ENCODE measurements at regions not wholly inside any gene's neighbourhood (a gene's known extent, or its start where the extent isn't known, plus 50 kb on each side); places are given as distances from the start of the nearest gene placed in this dataset.

DNA sequence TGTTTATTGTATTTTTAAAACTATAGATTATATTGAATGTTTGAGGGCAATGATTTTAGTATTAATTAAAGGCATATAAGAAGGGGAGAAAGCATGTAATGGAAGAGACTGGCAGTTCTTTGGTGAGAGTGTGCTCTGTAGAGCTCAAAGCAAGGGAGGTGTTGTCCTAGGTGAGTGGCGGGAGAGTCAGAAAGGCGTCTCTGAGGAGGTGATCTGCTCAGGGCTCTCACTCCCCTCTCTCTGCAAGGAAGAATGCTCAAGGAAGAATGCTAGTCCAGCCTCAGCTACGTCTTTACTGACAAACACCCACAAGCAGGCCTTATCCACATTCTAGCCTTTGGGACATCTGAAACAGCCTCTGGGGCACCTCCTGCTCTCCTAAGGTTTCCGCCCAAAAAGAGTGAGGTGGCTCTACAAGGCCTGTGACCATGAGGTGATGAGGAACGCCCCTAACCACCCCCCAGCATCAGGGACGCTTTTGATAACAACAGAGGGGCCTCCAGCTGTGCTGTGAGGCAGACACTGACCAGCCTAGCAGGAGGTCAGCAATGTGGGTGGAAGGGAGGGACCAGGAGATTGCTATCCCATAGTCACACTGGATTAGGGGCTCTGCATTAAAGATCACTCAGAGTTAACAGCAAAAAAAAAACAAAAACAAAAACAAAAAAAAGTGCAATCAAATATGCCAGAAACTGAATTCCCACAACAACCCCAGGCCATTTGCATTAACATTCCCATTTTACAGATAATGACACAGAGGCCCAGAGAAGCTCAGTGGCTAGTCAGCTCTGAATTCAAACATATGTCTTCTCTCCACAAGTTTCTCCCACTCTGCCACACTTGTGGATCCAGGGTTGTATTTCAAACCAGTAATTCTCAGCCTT lies 202.2 kb upstream of the CTNNB1 start:
- Histone ChIP-seq H3K36me3 (ENCODE audit: control insufficient read depth, insufficient read depth, low read length) (no peaks in the 10 kb centered on the region), H3K9me3 (ENCODE audit: control insufficient read depth, low read length) (no peaks in the 10 kb centered on the region), H3K9ac (ENCODE audit: low read length) (no peak overlapping the region), H3K4me3 (ENCODE audit: low read length) (no peak overlapping the region), H3K27me3 (ENCODE audit: control insufficient read depth, insufficient read depth, low read length) (no peaks in the 10 kb centered on the region), H3K4me1 (ENCODE audit: control insufficient read depth, insufficient read depth, low read length) (no peaks in the 10 kb centered on the region)

DNA sequence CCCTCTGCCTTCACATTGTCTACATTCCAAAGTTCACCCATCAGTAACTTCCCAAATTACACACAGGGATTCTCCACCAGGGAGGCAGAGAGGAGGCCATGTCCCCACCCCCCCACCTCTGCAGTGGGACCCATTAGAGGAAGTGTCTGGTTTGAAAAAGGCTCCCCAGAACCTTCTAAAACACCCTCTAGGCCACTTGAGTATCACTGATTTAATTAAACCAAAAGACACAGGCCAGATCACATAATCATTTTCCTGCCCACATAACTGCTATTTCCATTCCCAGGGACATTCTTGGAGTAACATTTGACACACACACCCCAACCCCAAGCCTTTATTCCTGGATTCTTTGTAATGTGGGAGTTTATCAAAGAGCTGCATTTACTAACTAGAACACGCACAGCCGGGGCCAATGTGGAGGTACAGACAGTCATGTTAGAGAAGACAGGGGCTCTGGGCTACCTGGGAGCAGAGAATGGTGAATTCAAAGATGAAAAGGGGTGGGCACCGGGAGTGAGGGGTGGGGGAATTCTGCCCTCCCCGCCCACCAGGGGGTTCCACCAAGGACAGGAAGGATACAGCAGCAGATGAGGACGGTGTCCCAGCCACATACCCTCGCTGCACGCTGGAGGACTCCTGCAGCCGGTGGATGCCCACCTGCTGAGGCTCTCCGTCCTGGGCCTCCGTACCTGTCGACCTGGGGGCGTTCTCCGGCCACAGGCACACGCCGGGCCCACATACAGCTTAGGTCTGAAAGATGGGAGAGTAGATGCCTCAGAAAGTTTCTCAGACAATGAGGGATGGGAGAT lies 201.4 kb upstream of the CTNNB1 start:
- Histone ChIP-seq H3K27me3 (ENCODE audit: control insufficient read depth, insufficient read depth, low read length) (no peaks in the 10 kb centered on the region), H3K4me1 (ENCODE audit: control insufficient read depth, insufficient read depth, low read length) (no peaks in the 10 kb centered on the region), H3K4me3 (ENCODE audit: low read length) (no peak overlapping the region), H3K9me3 (ENCODE audit: control insufficient read depth, low read length) (no peaks in the 10 kb centered on the region), H3K9ac (ENCODE audit: low read length) (no peak overlapping the region), H3K36me3 (ENCODE audit: control insufficient read depth, insufficient read depth, low read length) (no peaks in the 10 kb centered on the region)

DNA sequence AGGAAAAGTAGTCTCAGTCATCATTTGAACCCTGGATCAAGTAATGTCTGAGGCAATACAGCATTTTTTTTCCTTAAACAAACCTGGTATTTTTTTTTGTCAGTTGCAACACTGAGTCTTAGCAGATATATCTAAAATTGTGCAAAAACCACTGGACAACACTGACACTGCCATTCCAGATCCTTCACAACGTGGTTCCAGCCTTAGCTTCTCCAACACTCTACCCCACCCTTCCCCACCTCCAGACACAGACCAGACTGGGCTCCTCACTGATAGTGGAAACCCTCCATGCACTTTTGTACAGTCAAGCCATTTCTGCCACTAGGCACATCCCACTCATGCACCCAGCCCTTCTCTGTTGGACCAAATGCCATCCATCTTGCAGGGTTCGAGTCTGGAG lies 199.6 kb upstream of the CTNNB1 start:
- Histone ChIP-seq H3K9ac (ENCODE audit: low read length) (no peak overlapping the region), H3K36me3 (ENCODE audit: control insufficient read depth, insufficient read depth, low read length) (no peaks in the 10 kb centered on the region), H3K9me3 (ENCODE audit: control insufficient read depth, low read length) (no peaks in the 10 kb centered on the region), H3K4me1 (ENCODE audit: control insufficient read depth, insufficient read depth, low read length) (no peaks in the 10 kb centered on the region), H3K27me3 (ENCODE audit: control insufficient read depth, insufficient read depth, low read length) (no peaks in the 10 kb centered on the region), H3K4me3 (ENCODE audit: low read length) (no peak overlapping the region)

DNA sequence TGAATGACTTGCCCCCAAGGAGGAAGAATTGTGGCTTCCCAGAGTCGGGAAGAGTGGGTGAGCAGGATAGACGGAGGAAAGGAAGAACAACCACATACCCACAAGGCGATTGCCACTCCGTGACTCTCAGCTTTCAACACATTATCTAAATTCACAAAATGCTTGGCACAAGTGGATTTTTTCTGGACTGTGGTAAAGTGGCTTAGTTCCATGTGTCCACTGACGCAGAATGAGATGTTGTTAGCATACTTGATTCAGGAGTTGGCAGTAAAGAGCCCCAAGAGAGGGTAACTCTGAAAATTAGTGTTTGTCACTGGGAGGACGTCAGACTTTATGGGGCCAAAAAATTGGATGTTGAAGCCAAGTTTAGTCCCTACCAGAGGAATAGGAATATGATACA lies 198.8 kb upstream of the CTNNB1 start:
- H3K4me1 ChIP-seq (ENCODE audit: control insufficient read depth, insufficient read depth, low read length), result no peaks in the 10 kb centered on the region

DNA sequence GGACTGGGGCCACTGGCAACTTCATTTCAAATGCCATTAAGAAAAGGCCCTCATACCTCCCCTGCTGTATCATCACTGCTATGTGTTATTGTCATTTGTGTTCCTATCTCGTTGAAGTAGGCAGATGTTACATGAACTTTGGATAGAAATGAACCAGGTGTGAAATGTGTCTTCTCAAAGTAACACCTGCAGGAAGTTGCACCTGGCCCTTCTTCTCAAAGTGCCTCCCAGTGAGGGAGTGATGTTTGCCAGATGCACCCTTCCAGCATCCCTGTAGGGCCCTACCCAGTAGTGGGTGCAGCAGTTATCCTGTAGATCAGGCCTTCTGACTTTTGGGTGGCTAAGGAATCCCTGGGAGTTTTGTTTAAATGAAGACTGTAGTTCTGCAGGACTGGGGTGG lies 197.7 kb upstream of the CTNNB1 start:
- Histone ChIP-seq H3K9ac (ENCODE audit: low read length) (no peak overlapping the region), H3K4me1 (ENCODE audit: control insufficient read depth, insufficient read depth, low read length) (no peaks in the 10 kb centered on the region), H3K9me3 (ENCODE audit: control insufficient read depth, low read length) (no peaks in the 10 kb centered on the region), H3K4me3 (ENCODE audit: low read length) (no peak overlapping the region), H3K27me3 (ENCODE audit: control insufficient read depth, insufficient read depth, low read length) (no peaks in the 10 kb centered on the region), H3K36me3 (ENCODE audit: control insufficient read depth, insufficient read depth, low read length) (no peaks in the 10 kb centered on the region)

More for the DNA sequence above, 198.8 kb upstream of the CTNNB1 start:
- Histone ChIP-seq H3K9me3 (ENCODE audit: control insufficient read depth, low read length) (no peaks in the 10 kb centered on the region), H3K9ac (ENCODE audit: low read length) (no peak overlapping the region), H3K36me3 (ENCODE audit: control insufficient read depth, insufficient read depth, low read length) (no peaks in the 10 kb centered on the region), H3K4me3 (ENCODE audit: low read length) (no peak overlapping the region), H3K27me3 (ENCODE audit: control insufficient read depth, insufficient read depth, low read length) (no peaks in the 10 kb centered on the region)

DNA sequence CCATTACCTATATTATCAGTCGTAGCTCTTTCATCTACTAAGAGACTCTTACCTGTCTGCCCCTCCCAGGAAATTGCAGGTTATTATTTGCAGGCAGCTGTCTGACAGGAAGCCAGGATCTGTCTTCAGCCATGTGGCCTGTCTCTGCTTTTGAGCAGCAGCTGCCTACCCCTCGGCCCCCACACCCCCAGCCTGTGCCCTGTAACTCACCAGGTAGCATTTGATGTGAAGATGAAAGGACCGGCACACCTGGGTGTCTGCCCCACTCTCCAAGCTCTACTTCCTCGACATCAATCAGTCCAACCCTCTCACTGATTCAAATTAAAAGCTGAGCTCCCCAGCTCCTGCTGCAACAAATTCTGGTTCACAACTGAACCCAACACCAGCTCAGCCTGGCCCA lies 197.2 kb upstream of the CTNNB1 start:
- H3K9me3 ChIP-seq (ENCODE audit: control insufficient read depth, low read length), result no peaks in the 10 kb centered on the region
- no peak overlapping the region for H3K4me3 ChIP-seq (ENCODE audit: low read length)
- H3K36me3 ChIP-seq (ENCODE audit: control insufficient read depth, insufficient read depth, low read length), result no peaks in the 10 kb centered on the region
- H3K9ac ChIP-seq (ENCODE audit: low read length), result no peak overlapping the region
- H3K27me3 ChIP-seq (ENCODE audit: control insufficient read depth, insufficient read depth, low read length), result no peaks in the 10 kb centered on the region
- no peaks in the 10 kb centered on the region for H3K4me1 ChIP-seq (ENCODE audit: control insufficient read depth, insufficient read depth, low read length)

DNA sequence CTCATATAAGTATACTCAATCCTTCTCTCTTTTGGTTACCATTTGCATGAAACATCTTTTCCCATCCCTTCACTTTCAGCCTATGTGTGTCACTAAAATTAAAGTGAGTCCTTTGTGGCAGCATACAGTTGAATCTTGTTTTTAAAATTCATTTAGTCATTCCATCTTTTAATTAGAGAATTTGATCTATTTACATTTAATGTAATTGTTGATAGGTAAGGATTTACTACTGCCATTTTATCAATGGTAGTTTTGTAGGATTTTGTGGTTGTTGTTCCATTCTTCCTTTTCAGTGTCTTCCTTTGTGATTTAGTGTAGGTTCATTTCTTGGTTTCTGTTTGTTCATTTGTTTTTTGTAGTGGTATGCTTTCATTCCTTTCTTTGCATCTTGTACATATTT lies 191.9 kb upstream of the CTNNB1 start:
- H3K9ac ChIP-seq (ENCODE audit: low read length), result no peak overlapping the region

DNA sequence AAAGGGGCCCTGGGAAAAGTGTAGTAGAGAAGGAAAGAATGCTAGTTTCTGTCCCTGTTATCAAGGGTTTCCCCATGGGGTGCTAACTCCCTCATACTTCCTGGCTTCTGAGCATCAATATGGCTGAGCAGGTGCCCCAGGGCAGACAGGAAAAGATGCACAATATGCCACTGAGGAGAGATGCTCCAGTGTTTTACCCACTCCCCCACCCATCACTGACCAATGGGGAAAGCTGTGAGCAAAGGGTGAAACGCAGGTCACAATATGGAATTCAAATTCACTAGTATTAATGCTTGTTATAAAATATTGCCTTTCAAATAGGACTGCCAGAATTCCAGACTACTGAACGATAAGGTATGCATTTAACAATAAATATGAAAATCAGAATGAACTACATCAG lies 187.5 kb upstream of the CTNNB1 start:
- no peaks in the 10 kb centered on the region for H3K4me1 ChIP-seq (ENCODE audit: control insufficient read depth, insufficient read depth, low read length)
- H3K9ac ChIP-seq (ENCODE audit: low read length), result no peak overlapping the region
- H3K9me3 ChIP-seq (ENCODE audit: control insufficient read depth, low read length), result no peaks in the 10 kb centered on the region
- no peaks in the 10 kb centered on the region for H3K36me3 ChIP-seq (ENCODE audit: control insufficient read depth, insufficient read depth, low read length)
- no peak overlapping the region for H3K4me3 ChIP-seq (ENCODE audit: low read length)
- no peaks in the 10 kb centered on the region for H3K27me3 ChIP-seq (ENCODE audit: control insufficient read depth, insufficient read depth, low read length)

More for the DNA sequence above, 191.9 kb upstream of the CTNNB1 start:
- Histone ChIP-seq H3K36me3 (ENCODE audit: control insufficient read depth, insufficient read depth, low read length) (no peaks in the 10 kb centered on the region), H3K4me3 (ENCODE audit: low read length) (no peak overlapping the region), H3K9me3 (ENCODE audit: control insufficient read depth, low read length) (no peaks in the 10 kb centered on the region), H3K27me3 (ENCODE audit: control insufficient read depth, insufficient read depth, low read length) (no peaks in the 10 kb centered on the region), H3K4me1 (ENCODE audit: control insufficient read depth, insufficient read depth, low read length) (no peaks in the 10 kb centered on the region)

DNA sequence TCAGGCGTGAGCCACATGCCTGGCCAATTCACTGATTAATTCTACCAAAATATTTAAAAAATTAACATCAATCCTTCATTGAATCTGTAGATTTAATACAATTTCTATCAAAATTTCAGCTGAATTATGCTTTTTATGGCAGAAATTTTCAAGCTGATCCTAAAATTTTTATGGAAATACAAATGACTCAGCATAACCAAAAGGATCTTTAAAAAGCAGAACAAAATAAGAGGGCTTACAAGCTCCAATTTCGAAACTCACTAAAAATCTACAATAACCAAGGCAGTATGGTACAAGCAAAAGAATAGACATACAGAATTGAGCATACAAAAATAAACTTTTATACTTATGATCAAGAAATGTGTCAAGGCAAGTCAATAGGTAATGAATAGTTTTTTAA lies 180.4 kb upstream of the CTNNB1 start:
- Histone ChIP-seq H3K4me1 (ENCODE audit: control insufficient read depth, insufficient read depth, low read length) (no peaks in the 10 kb centered on the region), H3K27me3 (ENCODE audit: control insufficient read depth, insufficient read depth, low read length) (no peaks in the 10 kb centered on the region), H3K9ac (ENCODE audit: low read length) (no peak overlapping the region), H3K9me3 (ENCODE audit: control insufficient read depth, low read length) (no peaks in the 10 kb centered on the region), H3K36me3 (ENCODE audit: control insufficient read depth, insufficient read depth, low read length) (no peaks in the 10 kb centered on the region), H3K4me3 (ENCODE audit: low read length) (no peak overlapping the region)

DNA sequence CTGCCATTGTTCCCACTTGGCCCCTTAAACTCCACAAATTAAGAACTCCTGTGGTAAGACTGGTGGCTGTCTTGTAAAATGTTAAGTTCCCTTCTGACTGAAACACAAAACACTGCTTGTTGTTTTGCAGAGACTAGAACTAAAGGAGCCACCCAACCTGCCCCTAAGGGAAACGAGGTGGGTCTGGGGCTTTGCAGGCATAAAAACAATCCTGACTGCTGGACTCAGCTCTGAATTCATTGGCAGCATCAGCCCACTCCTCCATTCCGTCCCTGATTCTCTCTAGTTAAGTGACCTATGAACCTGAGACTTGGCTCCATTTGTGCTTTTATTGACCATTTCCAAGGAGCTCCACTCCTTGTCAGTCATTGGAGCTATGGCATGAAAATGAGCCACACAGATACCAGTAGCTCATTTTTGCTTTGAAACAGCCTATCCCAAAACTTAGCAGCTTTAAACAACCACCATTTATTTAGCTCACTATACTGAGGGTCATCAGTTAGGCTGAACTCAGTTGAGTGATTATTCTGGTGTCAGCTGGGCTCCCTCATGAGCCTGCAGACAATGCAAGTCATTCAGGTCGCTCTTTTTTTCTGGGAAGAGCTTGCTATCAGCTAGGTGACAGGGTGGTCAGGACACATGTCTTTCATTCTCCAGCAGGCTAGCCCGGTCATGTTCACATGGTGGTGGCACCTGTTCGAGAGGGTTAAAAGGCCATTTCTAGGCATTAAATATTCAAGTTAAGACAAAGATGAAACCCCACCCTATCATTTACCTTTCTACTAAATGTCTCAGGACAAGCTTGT lies 175.1 kb upstream of the CTNNB1 start:
- Histone ChIP-seq H3K4me3 (ENCODE audit: low read length) (no peak overlapping the region), H3K36me3 (ENCODE audit: control insufficient read depth, insufficient read depth, low read length) (no peaks in the 10 kb centered on the region), H3K27me3 (ENCODE audit: control insufficient read depth, insufficient read depth, low read length) (peaks cover 4% of the 10 kb centered on the region), H3K9ac (ENCODE audit: low read length) (no peak overlapping the region), H3K9me3 (ENCODE audit: control insufficient read depth, low read length) (no peaks in the 10 kb centered on the region), H3K4me1 (ENCODE audit: control insufficient read depth, insufficient read depth, low read length) (no peaks in the 10 kb centered on the region)

DNA sequence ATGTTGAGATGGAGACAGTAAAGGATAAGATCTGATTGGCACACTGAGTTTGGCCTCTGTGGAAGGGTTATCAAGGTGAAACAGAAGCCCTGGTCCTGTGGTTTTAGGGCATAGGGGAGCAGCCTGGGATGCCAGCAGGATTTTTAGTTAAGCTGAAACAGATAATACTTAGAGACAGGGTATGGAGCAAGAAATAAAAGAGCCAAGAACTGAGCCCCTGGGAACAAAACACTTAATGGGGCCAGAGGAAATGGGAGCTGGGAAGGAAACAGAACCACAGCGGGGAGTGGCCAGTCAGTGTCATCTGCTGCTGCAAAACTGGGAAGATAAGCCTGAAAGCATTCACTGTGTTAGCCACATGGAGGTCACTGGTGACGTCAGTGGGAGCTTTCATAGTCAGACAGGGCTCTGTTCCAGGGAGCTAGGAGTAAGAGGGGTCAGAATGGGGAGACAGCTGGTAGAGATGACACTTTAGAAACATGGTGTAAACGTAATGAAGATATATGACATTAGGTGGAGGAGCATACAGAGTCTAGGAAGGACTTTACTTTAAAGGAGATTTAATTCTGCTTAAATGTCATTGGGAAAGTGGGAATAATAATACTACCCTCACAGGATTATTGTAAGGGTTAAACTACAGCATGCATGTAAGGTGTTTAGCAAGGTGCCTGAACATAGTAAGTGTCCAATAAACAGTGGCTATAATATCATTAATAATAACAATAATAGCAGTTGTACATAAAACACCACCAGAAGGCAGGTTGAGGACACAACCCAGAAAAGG lies 172.7 kb upstream of the CTNNB1 start:
- no peak overlapping the region for H3K9ac ChIP-seq (ENCODE audit: low read length)
- no peaks in the 10 kb centered on the region for H3K4me1 ChIP-seq (ENCODE audit: control insufficient read depth, insufficient read depth, low read length)
- H3K27me3 ChIP-seq (ENCODE audit: control insufficient read depth, insufficient read depth, low read length), result peaks cover 4% of the 10 kb centered on the region
- H3K36me3 ChIP-seq (ENCODE audit: control insufficient read depth, insufficient read depth, low read length), result no peaks in the 10 kb centered on the region
- no peak overlapping the region for H3K4me3 ChIP-seq (ENCODE audit: low read length)
- H3K9me3 ChIP-seq (ENCODE audit: control insufficient read depth, low read length), result no peaks in the 10 kb centered on the region

Measured in mucosa of stomach (tissue), 1 donor.